ENCODE measurements at regions not wholly inside any gene's neighbourhood (a gene's known extent, or its start where the extent isn't known, plus 50 kb on each side); places are given as distances from the start of the nearest gene placed in this dataset.

DNA sequence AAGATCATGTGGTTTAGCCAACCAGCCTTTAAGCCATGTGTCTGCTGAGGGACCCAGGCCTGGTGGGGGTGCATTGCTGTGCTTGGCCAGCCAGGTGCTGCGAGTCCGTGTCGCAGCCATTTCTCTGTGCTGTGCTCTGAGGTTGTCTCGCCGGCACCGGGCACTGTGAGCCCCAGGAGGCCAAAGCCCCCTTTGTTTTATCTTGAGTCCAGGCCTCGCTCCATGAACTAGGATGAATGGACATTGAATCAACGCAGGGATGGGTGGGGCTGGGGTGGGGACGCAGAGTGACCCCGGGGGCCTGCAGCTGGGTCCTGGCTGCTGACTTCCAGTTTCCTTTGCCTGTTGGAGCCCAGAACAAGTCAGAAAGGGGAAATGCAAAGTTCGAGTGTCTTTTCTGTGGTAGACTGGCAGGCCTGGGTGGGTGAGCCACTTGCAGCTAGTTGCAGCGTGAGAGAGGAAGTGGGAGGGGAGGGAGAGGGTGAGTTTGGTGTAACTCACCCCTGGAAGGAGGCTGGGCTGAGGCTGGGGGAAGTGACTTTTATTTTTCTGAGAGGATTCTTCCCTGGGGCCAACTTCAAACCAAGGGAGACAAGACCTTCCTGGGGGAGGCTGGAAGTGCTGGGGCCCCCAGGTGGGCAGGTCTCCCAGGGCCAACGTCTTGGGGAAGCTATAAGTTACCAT, 324.7 kb downstream of the SEC14L1 start:
- TF ChIP-seq, protein P1, sequence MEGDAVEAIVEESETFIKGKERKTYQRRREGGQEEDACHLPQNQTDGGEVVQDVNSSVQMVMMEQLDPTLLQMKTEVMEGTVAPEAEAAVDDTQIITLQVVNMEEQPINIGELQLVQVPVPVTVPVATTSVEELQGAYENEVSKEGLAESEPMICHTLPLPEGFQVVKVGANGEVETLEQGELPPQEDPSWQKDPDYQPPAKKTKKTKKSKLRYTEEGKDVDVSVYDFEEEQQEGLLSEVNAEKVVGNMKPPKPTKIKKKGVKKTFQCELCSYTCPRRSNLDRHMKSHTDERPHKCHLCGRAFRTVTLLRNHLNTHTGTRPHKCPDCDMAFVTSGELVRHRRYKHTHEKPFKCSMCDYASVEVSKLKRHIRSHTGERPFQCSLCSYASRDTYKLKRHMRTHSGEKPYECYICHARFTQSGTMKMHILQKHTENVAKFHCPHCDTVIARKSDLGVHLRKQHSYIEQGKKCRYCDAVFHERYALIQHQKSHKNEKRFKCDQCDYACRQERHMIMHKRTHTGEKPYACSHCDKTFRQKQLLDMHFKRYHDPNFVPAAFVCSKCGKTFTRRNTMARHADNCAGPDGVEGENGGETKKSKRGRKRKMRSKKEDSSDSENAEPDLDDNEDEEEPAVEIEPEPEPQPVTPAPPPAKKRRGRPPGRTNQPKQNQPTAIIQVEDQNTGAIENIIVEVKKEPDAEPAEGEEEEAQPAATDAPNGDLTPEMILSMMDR (IDR thresholded peaks at IDR 0.05): no peak
- TF ChIP-seq POLR2A (IDR thresholded peaks at IDR 0.05): no peak
